ENCODE measurements at regions not wholly inside any gene's neighbourhood (a gene's known extent, or its start where the extent isn't known, plus 50 kb on each side); places are given as distances from the start of the nearest gene placed in this dataset.

DNA sequence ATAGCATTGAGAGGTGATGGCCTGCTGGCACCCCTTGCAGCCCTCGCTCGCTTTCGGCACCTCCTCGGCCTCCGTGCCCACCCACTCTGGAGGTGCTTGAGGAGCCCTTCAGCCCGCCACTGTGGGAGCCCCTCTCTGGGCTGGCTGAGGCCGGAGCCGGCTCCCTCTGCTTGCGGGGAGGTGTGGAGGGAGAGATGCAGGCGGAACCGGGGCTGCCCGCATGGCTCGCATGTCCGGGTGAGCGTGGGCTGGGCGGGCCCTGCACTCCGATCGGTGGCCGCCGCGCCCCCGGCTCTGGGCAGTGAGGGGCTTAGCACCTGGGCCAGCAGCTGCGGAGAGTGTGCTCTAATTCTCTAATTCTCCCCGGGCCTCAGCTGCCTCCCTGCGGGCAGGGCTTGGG is 101.1 kb downstream of the KIF4B start (continued):
- no peak for TF ChIP-seq SP4 (IDR thresholded peaks at IDR 0.05; ENCODE audit: low read length)

Data from H1 (cell line).